Caco-2 (cell line): ENCODE measurements at regions not wholly inside any gene's neighbourhood (a gene's known extent, or its start where the extent isn't known, plus 50 kb on each side); places are given as distances from the start of the nearest gene placed in this dataset.

Experiments used
- BruUV-seq: library from RNA; stranded (reverse); fragments of 400-500 nt; replicated peaks from 2 replicates; lab custom pipeline; 2021; lab: Mats Ljungman, UMichigan
- CTCF ChIA-PET: fragments of 300-600 bp; sonication (Branson Sonifier 250); formaldehyde crosslinking; loops from one replicate; lab custom pipeline; 2022; ENCODE audit warnings: antibody characterized with exemption; lab: Charles Lee
- POLR2A ChIA-PET: fragments of 300-600 bp; sonication (Branson Sonifier 250); formaldehyde crosslinking; loops from one replicate; lab custom pipeline; 2022; ENCODE audit warnings: antibody characterized with exemption; lab: Charles Lee
- DNase-seq, 2 experiments: peaks; one replicate each; pipeline versions ENCODE4 v3.0.0 to v3.0.0-alpha.2; 2020 to 2022
- H3K27me3 ChIP-seq: replicated peaks from 2 replicates; pipeline ENCODE4 v1.6.0; 2011; ENCODE audit warnings: low read length; ENCODE audit not compliant: control insufficient read depth, insufficient read depth
- H3K36me3 ChIP-seq: 2 replicates; pipeline ENCODE4 v1.5.1; 2011; ENCODE audit warnings: low read length; ENCODE audit not compliant: control insufficient read depth, insufficient read depth
- H3K4me1 ChIP-seq: fragments of 250-450 bp; sonication (Bioruptor Pico); 2 replicates; pipeline ENCODE4 v1.5.1; 2020; ENCODE audit warnings: mild to moderate bottlenecking
- H3K4me3 ChIP-seq: 2 replicates; pipeline ENCODE4 v1.5.1; 2011; ENCODE audit warnings: low read depth, mild to moderate bottlenecking, control low read depth, low read length
- H3K9me3 ChIP-seq: fragments of 250-450 bp; sonication (Bioruptor Pico); 2 replicates; pipeline ENCODE4 v1.5.1; 2020; ENCODE audit warnings: mild to moderate bottlenecking, moderate library complexity
- H3K27ac Mint-ChIP-seq: one replicate; pipeline ENCODE4 v1.8.0; 2022; ENCODE audit warnings: mixed read lengths; ENCODE audit not compliant: unreplicated experiment
- H3K27me3 Mint-ChIP-seq: one replicate; pipeline ENCODE4 v1.8.0; 2022; ENCODE audit warnings: mixed read lengths; ENCODE audit not compliant: insufficient read depth, unreplicated experiment
- H3K36me3 Mint-ChIP-seq: one replicate; pipeline ENCODE4 v1.8.0; 2022; ENCODE audit warnings: mild to moderate bottlenecking, mixed read lengths; ENCODE audit not compliant: insufficient read depth, unreplicated experiment
- H3K4me1 Mint-ChIP-seq: one replicate; pipeline ENCODE4 v1.8.0; 2022; ENCODE audit warnings: low read depth, mixed read lengths; ENCODE audit not compliant: unreplicated experiment
- H3K4me3 Mint-ChIP-seq: one replicate; pipeline ENCODE4 v1.8.0; 2022; ENCODE audit warnings: mild to moderate bottlenecking, moderate library complexity, mixed read lengths; ENCODE audit not compliant: unreplicated experiment
- H3K9me3 Mint-ChIP-seq: one replicate; pipeline ENCODE4 v1.8.0; 2022; ENCODE audit warnings: mixed read lengths; ENCODE audit not compliant: unreplicated experiment
- intact Hi-C: fragments of 100-400 bp; cut with micrococcal nuclease; formaldehyde crosslinking; loops from one replicate; pipeline ENCODE4 v1.10.0; 2022; ENCODE audit not compliant: unreplicated experiment
- TF ChIP-seq, protein P1 (sequence below), 2 experiments: fragments of 200-600 bp in 1 of 2; IDR thresholded peaks; 1 replicate in 1 of 2; 2 replicates in 1 of 2; pipeline versions ENCODE4 v1.5.1 to v1.8.0; 2011 to 2022; ENCODE audit warnings: antibody characterized with exemption in 1 of 2, control low read depth in 1 of 2, inconsistent platforms in 1 of 2, low read depth in 1 of 2, low read length in 1 of 2, mild to moderate bottlenecking in 1 of 2, moderate library complexity in 1 of 2; ENCODE audit not compliant: insufficient read depth in 1 of 2, severe bottlenecking in 1 of 2, unreplicated experiment in 1 of 2

DNA sequence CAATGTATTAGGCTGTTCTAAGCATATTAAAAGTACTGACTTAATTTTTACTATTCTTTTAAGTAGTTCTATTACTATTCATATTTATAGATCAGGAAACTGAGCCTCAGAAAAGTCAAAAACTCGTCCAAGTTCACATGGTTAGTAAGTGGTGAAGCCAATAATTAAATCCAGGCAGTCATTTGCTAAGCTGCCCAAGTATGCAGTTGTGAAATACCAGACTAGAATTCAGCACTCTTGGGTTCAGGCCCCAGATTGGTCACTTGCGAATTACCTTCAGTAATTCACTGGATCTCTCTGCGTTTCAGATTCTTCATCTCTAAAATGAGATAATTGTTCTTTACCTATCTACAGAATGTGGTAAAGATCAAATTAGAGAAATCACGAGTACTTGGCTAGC, 161.9 kb upstream of the CADPS start:
- TF ChIP-seq, protein P1, sequence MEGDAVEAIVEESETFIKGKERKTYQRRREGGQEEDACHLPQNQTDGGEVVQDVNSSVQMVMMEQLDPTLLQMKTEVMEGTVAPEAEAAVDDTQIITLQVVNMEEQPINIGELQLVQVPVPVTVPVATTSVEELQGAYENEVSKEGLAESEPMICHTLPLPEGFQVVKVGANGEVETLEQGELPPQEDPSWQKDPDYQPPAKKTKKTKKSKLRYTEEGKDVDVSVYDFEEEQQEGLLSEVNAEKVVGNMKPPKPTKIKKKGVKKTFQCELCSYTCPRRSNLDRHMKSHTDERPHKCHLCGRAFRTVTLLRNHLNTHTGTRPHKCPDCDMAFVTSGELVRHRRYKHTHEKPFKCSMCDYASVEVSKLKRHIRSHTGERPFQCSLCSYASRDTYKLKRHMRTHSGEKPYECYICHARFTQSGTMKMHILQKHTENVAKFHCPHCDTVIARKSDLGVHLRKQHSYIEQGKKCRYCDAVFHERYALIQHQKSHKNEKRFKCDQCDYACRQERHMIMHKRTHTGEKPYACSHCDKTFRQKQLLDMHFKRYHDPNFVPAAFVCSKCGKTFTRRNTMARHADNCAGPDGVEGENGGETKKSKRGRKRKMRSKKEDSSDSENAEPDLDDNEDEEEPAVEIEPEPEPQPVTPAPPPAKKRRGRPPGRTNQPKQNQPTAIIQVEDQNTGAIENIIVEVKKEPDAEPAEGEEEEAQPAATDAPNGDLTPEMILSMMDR (IDR thresholded peaks at IDR 0.05; ENCODE audit: insufficient read depth in 1 of 2, low read depth in 1 of 2, low read length in 1 of 2, severe bottlenecking in 1 of 2, unreplicated experiment in 1 of 2), result no peak
- intact Hi-C loops, result no loop called here

DNA sequence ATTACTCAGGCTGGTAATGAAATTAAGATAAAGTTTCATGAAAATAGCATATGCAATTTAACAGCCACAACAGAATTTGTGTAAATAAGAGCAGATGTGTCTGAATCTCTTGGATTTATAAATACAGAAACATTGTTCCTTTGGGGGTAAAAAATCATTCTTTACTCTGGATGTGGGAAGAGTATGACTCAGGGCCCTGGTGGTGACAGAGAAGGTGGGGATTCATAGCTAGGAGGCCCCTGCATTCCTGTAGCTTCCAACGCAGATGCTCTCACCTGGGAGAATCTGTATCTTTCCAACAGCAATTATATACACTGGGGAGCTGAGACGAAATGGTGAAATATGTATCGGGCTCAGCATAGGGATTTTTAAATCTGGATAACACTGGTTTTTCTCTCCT, 167.6 kb upstream of the CADPS start:
- POLR2A ChIA-PET, result no interaction called here
- Mint-ChIP-seq H3K9me3 (no peaks in the 10 kb centered on the region), H3K27ac (no peak overlapping the region), H3K36me3 (no peaks in the 10 kb centered on the region), H3K4me3 (no peak overlapping the region), H3K4me1 (no peaks in the 10 kb centered on the region), H3K27me3 (peaks cover 6% of the 10 kb centered on the region)
- Histone ChIP-seq H3K36me3 (no peaks in the 10 kb centered on the region), H3K4me3 (no peak overlapping the region), H3K4me1 (no peaks in the 10 kb centered on the region), H3K27me3 (no peaks in the 10 kb centered on the region), H3K9me3 (no peaks in the 10 kb centered on the region)
- CTCF ChIA-PET, result no interaction called here
- intact Hi-C loops, result loop anchor here (10.0 kb wide), 1 partner anchor 168 kb away; the partner anchor contains the start of gene CADPS
- DNase-seq, result no peak
- BruUV-seq, result no TSS peak
- TF ChIP-seq, protein P1 (IDR thresholded peaks at IDR 0.05; ENCODE audit: insufficient read depth in 1 of 2, low read depth in 1 of 2, low read length in 1 of 2, severe bottlenecking in 1 of 2, unreplicated experiment in 1 of 2), result no peak

More for the DNA sequence above, 161.9 kb upstream of the CADPS start:
- Histone ChIP-seq H3K36me3 (no peaks in the 10 kb centered on the region), H3K9me3 (no peaks in the 10 kb centered on the region), H3K27me3 (no peaks in the 10 kb centered on the region), H3K4me3 (no peak overlapping the region), H3K4me1 (no peaks in the 10 kb centered on the region)
- no peaks in the 10 kb centered on the region for H3K9me3 Mint-ChIP-seq
- no peak for DNase-seq
- peaks cover 2% of the 10 kb centered on the region for H3K27me3 Mint-ChIP-seq
- no peaks in the 10 kb centered on the region for H3K4me1 Mint-ChIP-seq
- H3K27ac Mint-ChIP-seq, result no peak overlapping the region
- H3K36me3 Mint-ChIP-seq, result no peaks in the 10 kb centered on the region
- POLR2A ChIA-PET, result no interaction called here
- H3K4me3 Mint-ChIP-seq, result no peak overlapping the region
- CTCF ChIA-PET, result no interaction called here
- BruUV-seq, result no TSS peak

DNA sequence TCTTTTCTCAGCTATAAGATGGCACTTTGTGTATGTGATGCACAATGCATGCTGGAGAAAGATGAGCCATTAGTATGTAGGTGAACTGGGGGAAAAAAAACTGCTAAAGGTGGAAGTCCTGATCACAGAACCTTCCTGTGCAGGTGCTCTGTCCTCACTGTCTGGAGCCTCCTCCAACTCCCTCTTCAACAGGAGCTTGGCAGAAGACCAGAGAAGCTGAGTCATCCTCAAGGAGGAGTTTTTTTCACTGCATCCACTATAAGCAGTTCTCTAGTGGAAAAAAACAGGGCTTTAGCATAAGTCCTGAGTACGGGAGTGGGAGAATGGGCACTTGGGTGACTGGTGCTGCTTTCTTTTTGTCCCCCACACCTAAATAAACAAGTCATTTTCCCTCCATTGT, 168.4 kb upstream of the CADPS start:
- no TSS peak for BruUV-seq
- ChIA-PET POLR2A (no interaction called here), CTCF (no interaction called here)
- Histone ChIP-seq H3K9me3 (no peaks in the 10 kb centered on the region), H3K4me1 (no peaks in the 10 kb centered on the region), H3K36me3 (no peaks in the 10 kb centered on the region), H3K4me3 (no peak overlapping the region), H3K27me3 (no peaks in the 10 kb centered on the region)
- TF ChIP-seq, protein P1 (IDR thresholded peaks at IDR 0.05; ENCODE audit: insufficient read depth in 1 of 2, low read depth in 1 of 2, low read length in 1 of 2, severe bottlenecking in 1 of 2, unreplicated experiment in 1 of 2), result no peak
- intact Hi-C loops, result loop anchor here (10.0 kb wide), 1 partner anchor 169 kb away; the partner anchor contains the start of gene CADPS
- Mint-ChIP-seq H3K9me3 (no peaks in the 10 kb centered on the region), H3K4me3 (no peak overlapping the region), H3K27me3 (peaks cover 6% of the 10 kb centered on the region), H3K36me3 (no peaks in the 10 kb centered on the region), H3K27ac (no peak overlapping the region), H3K4me1 (no peaks in the 10 kb centered on the region)
- no peak for DNase-seq
